WI38 (cell line): ENCODE measurements at regions not wholly inside any gene's neighbourhood (a gene's known extent, or its start where the extent isn't known, plus 50 kb on each side); places are given as distances from the start of the nearest gene placed in this dataset.
"Not testable (repeated sequence)": the region's sequence is repeated elsewhere in the genome, so short reads cannot be mapped to it uniquely, and the experiment has no call there.

ENCODE experiments used
- H3K4me3 ChIP-seq: 2 replicates; pipeline ENCODE4 v1.5.1; 2011; ENCODE audit warnings: low read depth, mild to moderate bottlenecking, control low read depth, low read length
- CTCF ChIP-seq: IDR thresholded peaks from 2 replicates; pipeline ENCODE4 v1.5.1; 2012; ENCODE audit warnings: low read depth, mild to moderate bottlenecking, control low read depth, low read length

- TF ChIP-seq CTCF: no peak
- H3K4me3 ChIP-seq: no peak overlapping the region
These were observed 933.9 kb downstream of the SLC16A7 start for GRCh38 chr12:60529723-60530122.

DNA sequence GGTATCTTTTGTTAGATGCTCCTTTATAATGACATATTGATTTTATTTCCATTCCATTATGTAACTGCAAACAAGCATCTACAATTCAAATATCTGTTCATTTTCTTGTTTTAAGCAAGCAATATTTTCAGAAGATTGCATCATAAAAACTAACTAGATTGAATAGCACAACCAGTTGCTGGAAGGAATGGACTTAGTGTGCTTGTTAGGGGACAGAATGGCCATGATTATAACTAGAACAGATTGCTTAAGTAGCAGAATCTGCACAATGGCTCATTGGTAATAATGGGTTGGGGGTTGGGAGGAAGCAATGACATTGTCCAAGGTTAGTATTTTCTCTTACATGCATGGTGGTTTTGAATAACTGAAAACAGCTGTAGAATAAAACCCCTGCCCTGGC lies 939.5 kb downstream of the SLC16A7 start:
- H3K4me3 ChIP-seq: no peak overlapping the region
- no peak for TF ChIP-seq CTCF

GRCh38 chr12:60539592-60539991 lies 943.8 kb downstream of the SLC16A7 start:
- peak overlapping the region; percentile 23; the same call in 1 of the 2 replicates for H3K4me3 ChIP-seq
- TF ChIP-seq CTCF: no peak

GRCh38 chr12:60568914-60569313 lies 973.1 kb downstream of the SLC16A7 start:
- TF ChIP-seq CTCF: no peak
- no peak overlapping the region for H3K4me3 ChIP-seq

GRCh38 chr12:60577607-60578006 lies 981.8 kb downstream of the SLC16A7 start:
- no peak overlapping the region for H3K4me3 ChIP-seq
- no peak for TF ChIP-seq CTCF

DNA sequence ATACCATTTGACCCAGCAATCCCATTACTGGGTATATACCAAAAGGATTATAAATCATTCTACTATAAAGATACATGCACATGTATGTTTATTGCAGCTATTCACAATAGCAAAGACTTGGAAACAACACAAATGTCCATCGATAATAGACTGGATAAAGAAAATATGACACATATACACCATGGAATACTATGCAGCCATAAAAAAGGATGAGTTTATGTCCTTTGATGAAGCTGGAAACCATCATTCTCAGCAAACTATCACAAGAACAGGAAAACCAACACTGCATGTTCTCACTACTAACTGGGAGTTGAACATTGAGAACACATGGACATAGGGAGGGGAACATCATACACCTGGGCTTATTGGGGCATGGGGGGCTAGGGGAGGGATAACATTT lies 991.8 kb downstream of the SLC16A7 start:
- H3K4me3 ChIP-seq: not testable (repeated sequence)

- H3K4me3 ChIP-seq: no peak overlapping the region
- TF ChIP-seq CTCF: no peak
These were observed 998.3 kb downstream of the SLC16A7 start for GRCh38 chr12:60594035-60594711.

GRCh38 chr12:60602601-60603000 lies 1006.8 kb downstream of the SLC16A7 start:
- TF ChIP-seq CTCF: no peak
- no peak overlapping the region for H3K4me3 ChIP-seq

DNA sequence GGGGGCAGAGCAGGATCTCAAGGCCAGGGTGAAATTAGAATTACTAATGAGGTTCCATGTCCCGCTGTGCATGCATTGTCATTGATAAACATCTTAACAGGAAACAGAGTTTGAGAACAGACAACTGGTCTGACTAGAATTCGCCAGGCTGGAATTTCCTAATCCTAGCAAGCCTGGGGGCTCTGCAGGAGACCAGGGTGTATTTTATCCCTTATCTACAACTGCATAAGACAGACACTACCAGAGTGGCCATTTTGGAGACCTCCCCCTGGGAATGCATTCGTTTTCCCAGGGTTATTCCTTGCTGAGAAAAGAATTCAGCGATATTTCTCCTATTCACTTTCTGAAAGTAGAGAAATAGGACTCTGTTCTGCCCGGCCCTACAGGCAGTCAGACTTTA lies 1007.6 kb downstream of the SLC16A7 start:
- H3K4me3 ChIP-seq: not testable (repeated sequence)
